ENCODE measurements at regions not wholly inside any gene's neighbourhood (a gene's known extent, or its start where the extent isn't known, plus 50 kb on each side); places are given as distances from the start of the nearest gene placed in this dataset.
"Not testable (repeated sequence)": the region's sequence is repeated elsewhere in the genome, so short reads cannot be mapped to it uniquely, and the experiment has no call there.

GRCh38 chr3:152724270-152724669 lies 110.7 kb upstream of the P2RY1 start:
- no peak for DNase-seq

GRCh38 chr3:152728231-152728980 lies 106.5 kb upstream of the P2RY1 start:
- no peak for DNase-seq

- no peak for DNase-seq
Observed at GRCh38 chr3:152729906-152730305, 105.0 kb upstream of the P2RY1 start.

GRCh38 chr3:152731511-152731910 lies 103.4 kb upstream of the P2RY1 start:
- no peak for DNase-seq

- DNase-seq = no peak
Observed at GRCh38 chr3:152733584-152734119, 101.3 kb upstream of the P2RY1 start.

- no peak for DNase-seq
Observed at GRCh38 chr3:152737021-152737908, 97.7 kb upstream of the P2RY1 start.

GRCh38 chr3:152738656-152739055 lies 96.3 kb upstream of the P2RY1 start:
- DNase-seq = no peak

- no peak for DNase-seq
Observed at GRCh38 chr3:152742368-152743347, 92.3 kb upstream of the P2RY1 start.

- DNase-seq = no peak
Observed at GRCh38 chr3:152745646-152746045, 89.3 kb upstream of the P2RY1 start.

- DNase-seq = no peak
Observed at GRCh38 chr3:152754303-152754702, 80.6 kb upstream of the P2RY1 start.

- DNase-seq = no peak
Observed at GRCh38 chr3:152756807-152757206, 78.1 kb upstream of the P2RY1 start.

- DNase-seq = no peak
Observed at GRCh38 chr3:152760024-152760563, 74.8 kb upstream of the P2RY1 start.

- no peak for DNase-seq
Observed at GRCh38 chr3:152760591-152760990, 74.3 kb upstream of the P2RY1 start.

GRCh38 chr3:152768478-152768877 lies 66.5 kb upstream of the P2RY1 start:
- no peak for DNase-seq

GRCh38 chr3:152769523-152769922 lies 65.4 kb upstream of the P2RY1 start:
- DNase-seq = no peak

- no peak for DNase-seq
Observed at GRCh38 chr3:152770296-152770695, 64.6 kb upstream of the P2RY1 start.

GRCh38 chr3:152771120-152771519 lies 63.8 kb upstream of the P2RY1 start:
- no peak for DNase-seq

- no peak for DNase-seq
Observed at GRCh38 chr3:152772674-152773225, 62.2 kb upstream of the P2RY1 start.

GRCh38 chr3:152773633-152774032 lies 61.3 kb upstream of the P2RY1 start:
- no peak for DNase-seq

GRCh38 chr3:152774230-152774629 lies 60.7 kb upstream of the P2RY1 start:
- DNase-seq = not testable (repeated sequence)

- no peak for DNase-seq
Observed at GRCh38 chr3:152778022-152778421, 56.9 kb upstream of the P2RY1 start.

GRCh38 chr3:152779653-152780052 lies 55.3 kb upstream of the P2RY1 start:
- DNase-seq = no peak
